ENCODE measurements at regions not wholly inside any gene's neighbourhood (a gene's known extent, or its start where the extent isn't known, plus 50 kb on each side); places are given as distances from the start of the nearest gene placed in this dataset.

- H3K27me3 ChIP-seq (ENCODE audit: control insufficient read depth in 3 of 3, insufficient read depth in 3 of 3, low read length in 2 of 3): no peaks in the 10 kb centered on the region
- H3K36me3 ChIP-seq (ENCODE audit: control insufficient read depth in 4 of 4, insufficient read depth in 4 of 4, low read length in 4 of 4): no peaks in the 10 kb centered on the region
- WGBS, 2 donors: 90 to 95% methylated on average over 16 of the region's 16 CpGs
- no peak overlapping the region for H3K9ac ChIP-seq (ENCODE audit: insufficient read depth in 1 of 2, low read length in 2 of 2)
- no peak overlapping the region for H3K4me3 ChIP-seq
- no peaks in the 10 kb centered on the region for H3K4me1 ChIP-seq (ENCODE audit: control insufficient read depth in 5 of 5, insufficient read depth in 5 of 5, low read length in 5 of 5)
- DNase-seq: no peak
- no peak for TF ChIP-seq CTCF (IDR thresholded peaks at IDR 0.05; ENCODE audit: control extremely low read depth, extremely low read depth)
- ATAC-seq (ENCODE audit: insufficient read depth, low FRiP score): no peak
- no peak overlapping the region for H3K27ac ChIP-seq (ENCODE audit: low read depth in 1 of 2, low read length in 1 of 2)
- no peaks in the 10 kb centered on the region for H3K9me3 ChIP-seq (ENCODE audit: control insufficient read depth in 4 of 4, insufficient read depth in 3 of 4, low read length in 3 of 4)
Measured at GRCh38 chr6:1538810-1539478, 70.8 kb upstream of the FOXC1 start.

- DNase-seq: no peak
- no peaks in the 10 kb centered on the region for H3K4me1 ChIP-seq (ENCODE audit: control insufficient read depth in 5 of 5, insufficient read depth in 5 of 5, low read length in 5 of 5)
- H3K27ac ChIP-seq (ENCODE audit: low read depth in 1 of 2, low read length in 1 of 2): no peak overlapping the region
- H3K36me3 ChIP-seq (ENCODE audit: control insufficient read depth in 4 of 4, insufficient read depth in 4 of 4, low read length in 4 of 4): no peaks in the 10 kb centered on the region
- TF ChIP-seq CTCF (IDR thresholded peaks at IDR 0.05; ENCODE audit: control extremely low read depth, extremely low read depth): no peak
- H3K9me3 ChIP-seq (ENCODE audit: control insufficient read depth in 4 of 4, insufficient read depth in 3 of 4, low read length in 3 of 4): peaks cover 0 to 3% (median 0%) of the 10 kb centered on the region in 4 donors
- 82 to 91% methylated on average over 11 of the region's 11 CpGs for WGBS, 2 donors
- ATAC-seq (ENCODE audit: insufficient read depth, low FRiP score): no peak
- no peak overlapping the region for H3K9ac ChIP-seq (ENCODE audit: insufficient read depth in 1 of 2, low read length in 2 of 2)
- no peak overlapping the region for H3K4me3 ChIP-seq
- H3K27me3 ChIP-seq (ENCODE audit: control insufficient read depth in 3 of 3, insufficient read depth in 3 of 3, low read length in 2 of 3): no peaks in the 10 kb centered on the region
Measured at GRCh38 chr6:1540864-1541521, 68.7 kb upstream of the FOXC1 start.

- Histone ChIP-seq H3K36me3 (ENCODE audit: control insufficient read depth in 4 of 4, insufficient read depth in 4 of 4, low read length in 4 of 4) (no peaks in the 10 kb centered on the region), H3K9ac (ENCODE audit: insufficient read depth in 1 of 2, low read length in 2 of 2) (no peak overlapping the region), H3K27me3 (ENCODE audit: control insufficient read depth in 3 of 3, insufficient read depth in 3 of 3, low read length in 2 of 3) (no peaks in the 10 kb centered on the region), H3K9me3 (ENCODE audit: control insufficient read depth in 4 of 4, insufficient read depth in 3 of 4, low read length in 3 of 4) (peaks cover 0 to 3% (median 0%) of the 10 kb centered on the region in 4 donors), H3K4me1 (ENCODE audit: control insufficient read depth in 5 of 5, insufficient read depth in 5 of 5, low read length in 5 of 5) (no peaks in the 10 kb centered on the region), H3K4me3 (no peak overlapping the region), H3K27ac (ENCODE audit: low read depth in 1 of 2, low read length in 1 of 2) (no peak overlapping the region)
- no peak for ATAC-seq (ENCODE audit: insufficient read depth, low FRiP score)
- TF ChIP-seq CTCF (IDR thresholded peaks at IDR 0.05; ENCODE audit: control extremely low read depth, extremely low read depth): no peak
- DNase-seq: no peak
Measured at GRCh38 chr6:1542335-1542734, 67.4 kb upstream of the FOXC1 start.

All from lung (tissue), 11 donors.